SK-N-SH (cell line): ENCODE measurements at regions not wholly inside any gene's neighbourhood (a gene's known extent, or its start where the extent isn't known, plus 50 kb on each side); places are given as distances from the start of the nearest gene placed in this dataset.

Experiments
- CTCF ChIA-PET: fragments of 300-600, 350-600 bp; formaldehyde crosslinking; extraction: SDS; loops from one replicate; lab custom pipeline; 2021; lab: Yijun Ruan, JAX
- POLR2A ChIA-PET: fragments of 350-600 bp; sonication (Branson Sonifier 250); formaldehyde crosslinking; extraction: SDS; loops from one replicate; lab custom pipeline; 2020; ENCODE audit warnings: antibody characterized with exemption, inconsistent platforms; lab: Yijun Ruan, JAX
- DNase-seq: peaks from one replicate; pipeline ENCODE4 v3.0.0; 2012
- H2AFZ ChIP-seq: fragments of 200-600 bp; sonication (generic); 2 replicates; pipeline ENCODE4 v1.8.1; 2016; ENCODE audit warnings: antibody characterized with exemption, mild to moderate bottlenecking, low read depth
- H3F3A ChIP-seq: fragments of 200-600 bp; sonication (generic); replicated peaks from 2 replicates; pipeline ENCODE3; 2016; ENCODE audit warnings: antibody characterized with exemption, mild to moderate bottlenecking; ENCODE audit not compliant: insufficient read depth
- H3K27ac ChIP-seq, 2 experiments: fragments of 200-500 bp in 1 of 2; fragments of 200-600 bp in 1 of 2; sonication (Bioruptor generic) in 1 of 2; sonication (generic), shearing (Covaris generic) in 1 of 2; 2 replicates each; pipeline versions ENCODE4 v1.5.1 to v1.6.1; 2014 to 2016; ENCODE audit warnings: low read depth in 2 of 2, inconsistent platforms in 1 of 2, low read length in 1 of 2, mild to moderate bottlenecking in 1 of 2, mixed read lengths in 1 of 2
- H3K27me3 ChIP-seq: fragments of 200-600 bp; sonication (generic), shearing (Covaris generic); 2 replicates; pipeline ENCODE4 v1.6.1; 2016; ENCODE audit warnings: mixed run types; ENCODE audit not compliant: insufficient read depth
- H3K36me3 ChIP-seq, 2 experiments: fragments of 200-500 bp in 1 of 2; fragments of 200-600 bp in 1 of 2; sonication (Bioruptor generic) in 1 of 2; sonication (generic) in 1 of 2; replicated peaks in 1 of 2; 2 replicates each; pipeline versions ENCODE3 to v1.5.1; 2014 to 2016; ENCODE audit warnings: low read length in 1 of 2, mild to moderate bottlenecking in 1 of 2; ENCODE audit not compliant: insufficient read depth in 2 of 2, control insufficient read depth in 1 of 2
- H3K4me1 ChIP-seq, 2 experiments: fragments of 200-500 bp in 1 of 2; fragments of 200-600 bp in 1 of 2; sonication (Bioruptor generic) in 1 of 2; sonication (generic), shearing (Covaris generic) in 1 of 2; 2 replicates each; pipeline versions ENCODE4 v1.5.1 to v1.6.1; 2014 to 2016; ENCODE audit warnings: low read depth in 1 of 2, low read length in 1 of 2, mixed run types in 1 of 2; ENCODE audit not compliant: insufficient read depth in 2 of 2, control insufficient read depth in 1 of 2
- H3K4me2 ChIP-seq: fragments of 200-600 bp; sonication (generic), shearing (Covaris generic); 2 replicates; pipeline ENCODE4 v1.6.1; 2017; ENCODE audit warnings: mixed run types
- H3K4me3 ChIP-seq, 2 experiments: fragments of 200-500 bp in 1 of 2; fragments of 200-600 bp in 1 of 2; sonication (Bioruptor generic) in 1 of 2; sonication (generic), shearing (Covaris generic) in 1 of 2; 2 replicates each; pipeline versions ENCODE4 v1.5.1 to v1.8.1; 2014 to 2016; ENCODE audit warnings: low read depth in 2 of 2, inconsistent platforms in 1 of 2, low read length in 1 of 2, mild to moderate bottlenecking in 1 of 2, mixed read lengths in 1 of 2, moderate library complexity in 1 of 2
- H3K79me2 ChIP-seq: fragments of 200-600 bp; sonication (generic); 2 replicates; pipeline ENCODE4 v1.8.1; 2017; ENCODE audit warnings: mild to moderate bottlenecking; ENCODE audit not compliant: insufficient read depth
- H3K9ac ChIP-seq: fragments of 200-600 bp; sonication (generic); 2 replicates; pipeline ENCODE4 v1.6.1; 2017; ENCODE audit warnings: mixed run types
- H3K9me2 ChIP-seq: fragments of 200-600 bp; sonication (generic); 2 replicates; pipeline ENCODE4 v1.6.1; 2017; ENCODE audit warnings: mixed run types
- H3K9me3 ChIP-seq: fragments of 200-600 bp; sonication (generic); 2 replicates; pipeline ENCODE4 v1.6.1; 2017; ENCODE audit warnings: mixed run types, mild to moderate bottlenecking, moderate library complexity
- H4K20me1 ChIP-seq: fragments of 200-600 bp; sonication (generic); 2 replicates; pipeline ENCODE4 v1.6.1; 2017; ENCODE audit warnings: mild to moderate bottlenecking, mixed run types; ENCODE audit not compliant: insufficient read depth
- CHD2 ChIP-seq: fragments of 150-350 bp; IDR thresholded peaks from 2 replicates; pipeline ENCODE4 v1.6.1; 2018; ENCODE audit warnings: low read length; ENCODE audit not compliant: partially characterized antibody
- ELF1 ChIP-seq: IDR thresholded peaks from 2 replicates; pipeline ENCODE4 v1.4.0; 2012
- EP300 ChIP-seq, 2 experiments: IDR thresholded peaks; 2 replicates each; pipeline versions ENCODE4 v1.4.0 to v1.6.1; 2012; ENCODE audit warnings: borderline replicate concordance in 1 of 2, low read depth in 1 of 2, low read length in 1 of 2
- FOSL2 ChIP-seq: IDR thresholded peaks from 2 replicates; pipeline ENCODE4 v1.4.0; 2012; ENCODE audit warnings: low read depth, mild to moderate bottlenecking, moderate library complexity, borderline replicate concordance
- FOXJ3 ChIP-seq: sonication (generic); formaldehyde crosslinking; IDR thresholded peaks from 2 replicates; pipeline ENCODE4 v1.5.1; 2020; ENCODE audit warnings: mild to moderate bottlenecking, missing genetic modification reagents
- GABPA ChIP-seq: IDR thresholded peaks from 2 replicates; pipeline ENCODE4 v1.4.0; 2012; ENCODE audit warnings: low read depth, mild to moderate bottlenecking
- MAX ChIP-seq: IDR thresholded peaks from 2 replicates; pipeline ENCODE4 v1.4.0; 2012; ENCODE audit warnings: low read depth
- MXI1 ChIP-seq: IDR thresholded peaks from 2 replicates; pipeline ENCODE4 v1.6.1; 2012; ENCODE audit warnings: mild to moderate bottlenecking, low read depth, low read length, improper control_type of control experiment
- PBX3 ChIP-seq: IDR thresholded peaks from 2 replicates; pipeline ENCODE4; 2012
- POLR2AphosphoS5 ChIP-seq: IDR thresholded peaks from 2 replicates; pipeline ENCODE4 v1.6.1; 2012; ENCODE audit warnings: low read depth, low read length
- RAD21 ChIP-seq: IDR thresholded peaks from 2 replicates; pipeline ENCODE4 v1.6.1; 2012; ENCODE audit warnings: mild to moderate bottlenecking, low read length
- RFX5 ChIP-seq: IDR thresholded peaks from 2 replicates; pipeline ENCODE4 v1.6.1; 2012; ENCODE audit warnings: mild to moderate bottlenecking, improper control_type of control experiment, low read length
- SMC3 ChIP-seq: IDR thresholded peaks from 2 replicates; pipeline ENCODE4 v1.6.1; 2012; ENCODE audit warnings: low read depth, low read length, improper control_type of control experiment
- TAF1 ChIP-seq: IDR thresholded peaks from 2 replicates; pipeline ENCODE4 v1.6.1; 2012; ENCODE audit warnings: low read depth, mild to moderate bottlenecking, low read length, moderate library complexity, borderline replicate concordance
- TEAD4 ChIP-seq: IDR thresholded peaks from 2 replicates; pipeline ENCODE4 v1.4.0; 2012; ENCODE audit warnings: mild to moderate bottlenecking, borderline replicate concordance; ENCODE audit not compliant: insufficient read depth
- USF2 ChIP-seq: fragments of 150-350 bp; IDR thresholded peaks from 2 replicates; pipeline ENCODE4 v1.6.1; 2017; ENCODE audit warnings: antibody characterized with exemption, low read length, low read depth, borderline replicate concordance
- ZBTB33 ChIP-seq: IDR thresholded peaks from 2 replicates; pipeline ENCODE4 v1.4.0; 2012; ENCODE audit warnings: low read depth, borderline replicate concordance
- WGBS: methylation state at CpG from one replicate; pipeline ENCODE4 v1.1.6; 2017; ENCODE audit warnings: low lambda C conversion rate; 5-methylcytosine and 5-hydroxymethylcytosine counted together

- Histone ChIP-seq H3K9me2 (no peaks in the 10 kb centered on the region), H3K4me2 (no peak overlapping the region), H2AFZ (no peak overlapping the region), H3K27me3 (no peaks in the 10 kb centered on the region), H3K9ac (no peak overlapping the region), H3K4me3 (no peak overlapping the region)
- no peak for DNase-seq
- ChIA-PET CTCF (no interaction called here), POLR2A (interaction anchor here (0.5 kb wide), 1 partner anchor 30 kb away, joined by 3 read pairs; no protein-coding TSS in a partner anchor)
- WGBS, result 23% methylated on average over 6 of the region's 6 CpGs
- TF ChIP-seq RAD21 (no peak), ELF1 (no peak), TAF1 (no peak), FOSL2 (no peak), RFX5 (no peak), SMC3 (no peak), POLR2AphosphoS5 (no peak), EP300 (IDR thresholded peaks at IDR 0.05; ENCODE audit: borderline replicate concordance in 1 of 2, low read depth in 1 of 2, low read length in 1 of 2) (no peak), PBX3 (no peak), FOXJ3 (no peak), CHD2 (no peak), GABPA (no peak), MXI1 (no peak), ZBTB33 (no peak), USF2 (no peak), MAX (no peak), TEAD4 (no peak)
- TF ChIP-seq, all 33 proteins: peak for 0
- H3K9me3 ChIP-seq, result no peaks in the 10 kb centered on the region
- H3F3A ChIP-seq, result no peaks in the 10 kb centered on the region
- no peak overlapping the region for H3K27ac ChIP-seq
- H4K20me1 ChIP-seq, result no peaks in the 10 kb centered on the region
- H3K79me2 ChIP-seq, result no peaks in the 10 kb centered on the region
- H3K4me1 ChIP-seq, result peaks cover 0 to 40% of the 10 kb centered on the region in 2 experiments; a peak in 1 of 4 replicates
- no peaks in the 10 kb centered on the region for H3K36me3 ChIP-seq
These were observed 133.1 kb upstream of the SFSWAP start for GRCh38 chr12:131577766-131578165.
